HG03095 (cell line): ENCODE measurements at regions not wholly inside any gene's neighbourhood (a gene's known extent, or its start where the extent isn't known, plus 50 kb on each side); places are given as distances from the start of the nearest gene placed in this dataset.

ENCODE experiments used
- ATAC-seq: cut with Tn5 transposase; IDR thresholded peaks from one replicate; pipeline ENCODE4 v1.9.1; 2021; ENCODE audit warnings: moderate library complexity; ENCODE audit not compliant: unreplicated experiment

DNA sequence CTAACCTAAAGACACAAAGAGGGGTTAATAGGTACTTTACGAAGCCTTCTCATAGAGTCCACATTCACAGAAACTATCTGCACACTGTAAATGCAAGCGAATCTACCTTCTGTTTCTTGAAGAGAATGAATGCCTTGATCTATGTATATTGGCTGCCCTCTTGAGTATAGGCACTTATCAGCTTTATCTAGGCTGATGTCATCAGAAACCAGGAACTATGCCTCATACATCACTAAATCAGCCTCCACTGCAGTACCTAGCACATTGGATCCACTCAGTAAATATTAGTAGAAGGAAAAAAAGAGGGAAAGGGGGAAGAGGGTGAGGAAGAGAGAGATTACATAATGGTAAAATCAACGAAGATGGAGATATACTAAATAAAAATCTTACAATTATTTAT is 477.1 kb downstream of the CAAP1 start:
- no peak for ATAC-seq

- ATAC-seq: no peak
These were observed 479.0 kb downstream of the CAAP1 start for GRCh38 chr9:26413611-26414010.

DNA sequence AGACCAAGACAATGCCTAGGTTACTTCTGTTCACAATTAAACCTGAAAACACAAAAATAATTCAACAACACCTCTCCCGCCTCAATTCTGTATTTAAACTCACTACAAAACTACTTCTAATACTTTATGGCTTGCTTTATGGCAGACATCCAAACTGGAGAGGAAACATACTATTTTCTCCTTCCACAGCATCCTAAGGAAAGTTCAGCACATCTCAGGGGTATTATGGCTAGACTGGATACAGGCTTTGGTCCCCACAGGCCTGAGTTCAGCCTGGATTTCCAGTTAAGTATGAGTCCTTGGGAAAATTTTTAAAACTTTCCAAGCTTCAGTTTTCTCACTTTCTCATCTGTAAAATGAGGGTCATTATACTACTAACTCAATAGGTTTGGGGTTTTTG is 480.2 kb downstream of the CAAP1 start:
- ATAC-seq: no peak

DNA sequence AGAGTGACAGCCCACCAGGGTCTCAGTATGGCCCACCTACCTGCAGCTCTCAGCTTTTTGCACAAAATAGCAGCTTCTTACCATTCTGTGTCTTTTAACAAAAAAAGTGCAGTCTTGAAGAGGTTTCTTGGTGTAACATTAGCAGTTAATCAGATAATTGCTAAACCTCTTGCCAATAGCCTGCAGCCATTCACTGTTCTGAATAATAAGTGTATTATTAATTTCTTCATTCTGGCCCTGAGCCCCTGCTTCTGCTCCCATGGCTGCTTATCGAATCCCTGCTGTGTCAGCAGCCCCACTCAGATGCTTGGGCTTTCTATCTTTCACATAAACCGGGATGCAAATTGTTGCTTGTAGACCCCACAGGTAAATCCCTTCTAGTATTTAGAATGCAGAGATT is 485.9 kb downstream of the CAAP1 start:
- no peak for ATAC-seq

- ATAC-seq: no peak
These were observed 493.0 kb downstream of the CAAP1 start for GRCh38 chr9:26399556-26399955.

GRCh38 chr9:26394025-26394424 is 498.6 kb downstream of the CAAP1 start:
- no peak for ATAC-seq

DNA sequence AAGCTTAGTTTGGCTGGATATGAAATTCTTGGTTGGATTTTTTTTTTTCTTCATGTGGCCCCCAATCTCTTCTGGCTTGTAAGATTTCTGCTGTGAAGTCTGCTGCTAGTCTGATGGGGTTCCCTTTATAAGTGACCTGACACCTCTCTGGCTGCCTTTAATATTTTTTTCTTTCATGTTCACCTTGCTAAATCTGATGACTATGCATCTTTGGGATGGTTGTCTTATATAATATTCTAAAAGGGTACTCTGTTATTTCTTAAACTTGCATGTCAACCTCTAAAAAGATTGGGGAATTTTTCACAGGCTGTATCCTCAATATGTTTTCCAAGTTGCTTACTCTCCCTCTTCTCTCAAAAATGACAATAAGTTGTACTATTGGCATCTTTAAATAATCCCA is 500.0 kb downstream of the CAAP1 start:
- ATAC-seq: no peak

GRCh38 chr9:26391036-26391435 is 501.6 kb downstream of the CAAP1 start:
- ATAC-seq: no peak

DNA sequence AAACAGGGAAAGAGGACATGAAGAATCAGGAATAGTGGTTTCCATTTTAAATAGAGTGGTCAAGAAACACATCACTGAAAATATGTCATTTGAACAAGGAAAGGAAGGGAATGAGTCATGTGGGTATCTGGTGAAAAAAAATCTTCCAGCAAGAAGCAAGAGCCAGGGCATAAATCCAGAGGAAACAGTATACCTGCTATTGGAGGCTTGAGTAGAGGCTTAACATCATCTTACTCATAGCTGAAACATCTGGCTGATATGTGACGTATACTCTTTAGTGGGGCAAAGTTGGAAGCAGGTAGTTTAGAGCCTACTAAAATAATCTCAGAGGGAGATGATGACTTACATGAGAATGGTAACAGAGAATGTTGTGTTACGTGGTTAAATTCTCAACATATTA is 517.2 kb downstream of the CAAP1 start:
- no peak for ATAC-seq

DNA sequence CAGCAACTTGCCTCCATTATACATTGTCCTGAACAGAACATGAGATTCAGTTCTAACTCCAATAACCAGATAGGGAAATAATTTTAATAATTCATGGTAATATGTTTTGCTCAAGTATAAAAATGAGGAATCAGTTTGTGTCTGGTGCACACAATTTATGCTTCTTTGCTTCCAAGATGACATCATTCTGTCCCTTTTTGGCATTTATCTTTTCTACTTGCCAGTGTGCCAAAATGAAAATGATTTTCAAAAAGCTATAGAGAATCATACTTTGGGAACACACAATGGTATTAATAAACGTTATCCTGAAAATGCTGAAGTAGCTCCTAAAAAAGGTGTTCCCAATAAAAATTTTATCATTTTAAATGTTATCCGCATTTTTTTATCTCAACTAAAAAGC is 519.0 kb downstream of the CAAP1 start:
- no peak for ATAC-seq

GRCh38 chr9:26371236-26371635 is 521.4 kb downstream of the CAAP1 start:
- ATAC-seq: no peak

GRCh38 chr9:26369093-26369492 is 523.5 kb downstream of the CAAP1 start:
- ATAC-seq: no peak

- ATAC-seq: no peak
These were observed 524.4 kb downstream of the CAAP1 start for GRCh38 chr9:26368241-26368640.

DNA sequence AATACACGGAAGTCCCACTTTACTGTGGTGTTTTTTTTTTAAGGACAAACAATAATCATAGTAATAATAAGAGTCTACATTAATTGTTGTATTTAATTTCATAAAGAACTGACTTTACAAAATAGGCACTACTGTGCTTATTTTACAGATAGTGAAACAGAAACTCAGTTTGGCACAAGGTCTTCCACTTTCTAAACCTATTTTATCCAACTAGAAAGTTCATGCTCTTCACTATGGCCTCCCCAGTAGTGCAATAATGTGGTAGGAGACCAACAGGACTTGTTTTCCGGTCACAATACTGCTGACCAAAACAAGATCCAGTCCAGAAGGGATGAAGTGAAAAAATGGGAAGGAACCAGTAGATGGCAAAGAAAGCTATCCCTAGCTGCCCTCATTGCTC is 531.6 kb downstream of the CAAP1 start:
- no peak for ATAC-seq

- no peak for ATAC-seq
These were observed 533.8 kb downstream of the CAAP1 start for GRCh38 chr9:26358836-26359235.

DNA sequence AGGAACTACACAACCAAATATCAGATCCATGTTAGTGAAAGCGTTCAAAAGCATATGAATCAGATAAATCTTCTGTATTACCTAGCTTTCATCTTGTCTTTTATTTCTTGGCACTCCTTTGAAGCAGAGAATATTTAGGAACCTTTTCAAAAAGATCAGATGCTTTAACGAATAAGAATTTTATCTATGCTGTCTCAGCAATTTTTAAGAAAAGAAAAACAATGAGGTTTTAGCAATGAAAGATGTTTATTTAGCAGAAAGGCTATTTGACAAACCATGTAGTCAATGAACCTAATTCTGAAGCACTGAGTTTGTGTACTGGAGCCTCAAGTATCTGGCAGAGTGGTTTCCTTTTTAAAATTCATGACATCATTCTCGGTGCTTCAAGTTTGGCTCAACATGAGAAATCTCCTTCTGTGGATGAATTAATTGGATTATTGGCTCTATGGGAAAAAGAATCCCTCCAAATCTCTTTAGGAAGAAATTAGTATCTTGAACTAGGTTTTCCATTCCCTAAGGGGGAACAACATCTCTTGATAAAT is 534.7 kb downstream of the CAAP1 start:
- no peak for ATAC-seq

GRCh38 chr9:26356491-26356890 is 536.1 kb downstream of the CAAP1 start:
- no peak for ATAC-seq

DNA sequence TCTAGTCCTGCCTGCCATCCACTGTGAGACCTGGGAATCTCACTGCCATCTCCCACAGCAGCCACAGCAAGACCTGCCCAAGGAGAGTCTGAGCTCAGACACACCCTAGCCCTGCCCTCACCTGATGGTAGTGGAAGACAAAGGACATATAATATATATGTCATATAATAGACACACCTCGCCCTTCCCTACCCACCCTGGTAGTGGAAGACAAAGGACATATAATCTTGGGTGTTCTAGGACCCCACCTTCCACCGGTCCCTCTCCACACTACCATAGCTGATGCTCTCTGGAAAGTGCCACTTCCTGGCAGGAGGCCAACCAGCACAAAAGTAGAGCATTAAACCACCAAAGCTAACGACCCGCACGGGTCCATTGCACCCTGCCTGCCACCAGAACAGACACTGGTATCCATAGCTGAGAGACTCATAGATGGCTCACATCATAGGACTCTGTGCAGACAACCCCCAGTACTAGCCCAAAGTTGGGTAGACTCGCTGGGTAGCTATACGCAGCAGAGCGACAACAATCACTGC is 545.6 kb downstream of the CAAP1 start:
- ATAC-seq: no peak

DNA sequence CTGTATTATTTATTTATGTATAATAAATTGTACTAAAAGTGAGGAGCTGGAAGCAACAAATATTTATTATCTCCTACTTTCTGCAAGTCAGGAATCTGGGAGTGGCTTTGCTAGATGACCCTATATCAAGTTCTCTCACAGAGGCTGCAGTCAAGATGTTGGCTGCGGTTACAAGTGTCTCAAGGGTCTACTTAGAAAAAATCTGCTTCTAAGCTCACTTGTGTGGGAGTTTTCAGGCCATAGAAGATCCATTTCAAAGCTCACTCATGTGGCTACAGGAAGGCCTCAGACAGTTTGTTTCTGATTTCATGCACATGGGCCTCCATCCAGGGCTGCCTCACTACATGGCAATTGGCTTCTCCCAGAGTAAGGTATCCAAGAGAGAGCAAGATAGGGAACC is 551.1 kb downstream of the CAAP1 start:
- ATAC-seq: no peak

DNA sequence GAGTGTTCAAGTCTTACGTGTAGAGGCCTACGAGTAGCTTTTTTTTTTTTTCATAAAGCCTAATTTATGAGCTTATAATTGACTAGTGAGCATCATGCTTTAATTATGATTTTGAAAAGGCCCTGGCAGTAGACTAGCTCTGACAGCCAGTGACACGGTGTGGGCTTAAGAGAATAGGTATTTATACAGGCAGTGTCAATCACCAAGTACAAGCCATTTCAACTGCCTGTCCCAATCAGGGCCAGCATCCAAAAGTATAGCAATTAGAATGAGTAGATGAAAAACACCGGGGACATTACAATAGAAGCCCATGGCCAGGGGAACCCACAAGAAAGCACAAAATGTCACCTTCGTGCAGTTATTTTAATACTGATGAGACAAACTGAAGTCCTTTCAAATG is 552.8 kb downstream of the CAAP1 start:
- no peak for ATAC-seq

DNA sequence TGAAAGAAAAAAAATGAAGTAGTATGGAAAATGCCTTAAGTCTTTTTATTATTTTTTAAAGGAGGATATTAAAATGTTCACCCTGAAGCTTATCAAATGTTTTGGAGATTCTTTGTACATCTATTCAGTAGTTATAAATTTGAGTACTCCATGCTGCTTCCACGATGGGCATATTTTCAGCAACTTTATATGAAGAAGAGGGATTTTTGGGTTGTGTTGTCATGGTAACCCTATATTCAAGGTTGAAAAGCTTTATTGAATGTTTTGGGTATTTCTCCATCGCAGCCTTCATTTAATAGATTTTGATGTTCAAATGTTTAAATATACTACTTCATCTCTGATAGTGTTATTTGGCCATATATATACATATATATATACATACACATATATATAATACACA is 557.5 kb downstream of the CAAP1 start:
- ATAC-seq: no peak

DNA sequence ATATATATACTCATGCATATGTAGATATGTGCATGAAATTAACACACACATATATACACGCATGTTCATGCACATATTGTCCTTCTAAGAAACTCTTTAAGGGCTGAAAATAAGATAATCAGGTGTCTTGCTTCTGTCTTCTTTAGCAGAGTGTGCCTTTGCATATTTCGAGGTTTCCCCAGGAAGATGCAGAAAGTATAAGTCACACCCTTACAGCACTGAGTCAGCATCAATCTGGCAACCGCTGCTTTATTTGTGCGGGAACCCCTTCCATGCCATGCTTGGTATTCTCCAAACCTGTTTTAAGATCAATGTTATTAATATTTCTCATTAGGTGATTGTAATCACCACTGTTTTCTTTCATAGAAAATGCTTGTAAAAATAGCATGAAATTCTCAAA is 557.9 kb downstream of the CAAP1 start:
- no peak for ATAC-seq

- no peak for ATAC-seq
These were observed 561.4 kb downstream of the CAAP1 start for GRCh38 chr9:26331223-26331622.
